Activated CD8-positive, alpha-beta memory T cell treated with anti-CD3 and anti-CD28 coated beads for 48 hours (primary cell): ENCODE measurements at regions not wholly inside any gene's neighbourhood (a gene's known extent, or its start where the extent isn't known, plus 50 kb on each side); places are given as distances from the start of the nearest gene placed in this dataset.
"Not testable (repeated sequence)": the region's sequence is repeated elsewhere in the genome, so short reads cannot be mapped to it uniquely, and the experiment has no call there.

Experiments used
- DNase-seq, 3 experiments: peaks; one replicate each; pipeline ENCODE4 v3.0.0-alpha.2; 2020; ENCODE audit warnings: low read depth in 2 of 3, low spot score in 2 of 3

- no peak for DNase-seq
These were observed 1146.4 kb downstream of the SLITRK5 start for GRCh38 chr13:88817560-88817959.

- DNase-seq = no peak
These were observed 1151.9 kb downstream of the SLITRK5 start for GRCh38 chr13:88823114-88823513.

- no peak for DNase-seq
These were observed 1153.0 kb downstream of the SLITRK5 start for GRCh38 chr13:88824218-88824617.

GRCh38 chr13:88840085-88840484 lies 1168.9 kb downstream of the SLITRK5 start:
- no peak for DNase-seq

- DNase-seq = not testable (repeated sequence)
These were observed 1181.1 kb downstream of the SLITRK5 start for GRCh38 chr13:88852293-88852692.

GRCh38 chr13:88857256-88857655 lies 1186.1 kb downstream of the SLITRK5 start:
- DNase-seq = no peak

- DNase-seq = no peak
These were observed 1191.0 kb downstream of the SLITRK5 start for GRCh38 chr13:88862095-88862620.

GRCh38 chr13:88863116-88863515 lies 1191.9 kb downstream of the SLITRK5 start:
- DNase-seq = no peak

- no peak for DNase-seq
These were observed 1195.0 kb downstream of the SLITRK5 start for GRCh38 chr13:88866195-88866594.

GRCh38 chr13:88883741-88884140 lies 1212.6 kb downstream of the SLITRK5 start:
- no peak for DNase-seq

GRCh38 chr13:88887045-88887662 lies 1216.0 kb downstream of the SLITRK5 start:
- no peak for DNase-seq

- DNase-seq = no peak
These were observed 1224.2 kb downstream of the SLITRK5 start for GRCh38 chr13:88895261-88895941.

GRCh38 chr13:88896466-88896865 lies 1225.3 kb downstream of the SLITRK5 start:
- DNase-seq = no peak

- DNase-seq = no peak
These were observed 1237.8 kb downstream of the SLITRK5 start for GRCh38 chr13:88908961-88909441.

GRCh38 chr13:88919970-88920628 lies 1248.9 kb downstream of the SLITRK5 start:
- no peak for DNase-seq

GRCh38 chr13:88925954-88926353 lies 1254.8 kb downstream of the SLITRK5 start:
- DNase-seq = no peak

GRCh38 chr13:88926890-88927502 lies 1255.8 kb downstream of the SLITRK5 start:
- no peak for DNase-seq

GRCh38 chr13:88932950-88933349 lies 1261.8 kb downstream of the SLITRK5 start:
- DNase-seq = no peak

GRCh38 chr13:88937384-88937783 lies 1266.2 kb downstream of the SLITRK5 start:
- no peak for DNase-seq

- DNase-seq = no peak
These were observed 1274.6 kb downstream of the SLITRK5 start for GRCh38 chr13:88945793-88946192.

GRCh38 chr13:88948501-88948900 lies 1277.3 kb downstream of the SLITRK5 start:
- no peak for DNase-seq

GRCh38 chr13:88958821-88959220 lies 1287.7 kb downstream of the SLITRK5 start:
- no peak for DNase-seq
